GM13977 (cell line): ENCODE measurements at regions not wholly inside any gene's neighbourhood (a gene's known extent, or its start where the extent isn't known, plus 50 kb on each side); places are given as distances from the start of the nearest gene placed in this dataset.

Experiments
- DNase-seq: peaks from one replicate; pipeline ENCODE4 v3.0.0; 2012; ENCODE audit warnings: low spot score
- CTCF ChIP-seq: IDR thresholded peaks from 2 replicates; pipeline ENCODE4 v1.5.1; 2012; ENCODE audit warnings: mild to moderate bottlenecking, control low read depth; ENCODE audit not compliant: insufficient read depth; ENCODE audit errors: extremely low read depth, missing control alignments
- in situ Hi-C: fragments of 300-500 bp; cut with MboI; formaldehyde crosslinking; loops from one replicate; pipeline ENCODE4 v1.12.0; 2022; ENCODE audit warnings: low sequenced_read_pairs, low pct_unique_long_range_greater_than_20kb, mixed read lengths, inconsistent platforms; ENCODE audit not compliant: unreplicated experiment

GRCh38 chr20:23287354-23288190 lies 63.0 kb upstream of the NXT1 start:
- in situ Hi-C loops, result no loop called here
- no peak for DNase-seq
- no peak for TF ChIP-seq CTCF

- no peak for TF ChIP-seq CTCF
- in situ Hi-C loops, result no loop called here
- no peak for DNase-seq
These were observed 64.2 kb upstream of the NXT1 start for GRCh38 chr20:23286346-23286745.

- no peak for DNase-seq
- TF ChIP-seq CTCF, result no peak
- in situ Hi-C loops, result no loop called here
These were observed 65.1 kb upstream of the NXT1 start for GRCh38 chr20:23285536-23285935.

GRCh38 chr20:23284009-23284408 lies 66.6 kb upstream of the NXT1 start:
- TF ChIP-seq CTCF, result no peak
- no peak for DNase-seq
- in situ Hi-C loops, result no loop called here

GRCh38 chr20:23283096-23283850 lies 67.3 kb upstream of the NXT1 start:
- no peak for DNase-seq
- in situ Hi-C loops, result no loop called here
- TF ChIP-seq CTCF, result no peak

- in situ Hi-C loops, result no loop called here
- no peak for DNase-seq
- TF ChIP-seq CTCF, result no peak
These were observed 68.0 kb upstream of the NXT1 start for GRCh38 chr20:23282546-23282945.
